Prostate gland (tissue), 2 donors: ENCODE measurements at regions not wholly inside any gene's neighbourhood (a gene's known extent, or its start where the extent isn't known, plus 50 kb on each side); places are given as distances from the start of the nearest gene placed in this dataset.

Experiments used
- POLR2A ChIP-seq: fragments of 450-650 bp; IDR thresholded peaks from one replicate; pipeline ENCODE4 v1.6.1; 2016; ENCODE audit warnings: antibody characterized with exemption, mild to moderate bottlenecking
- POLR2AphosphoS5 ChIP-seq: sonication (generic); formaldehyde crosslinking; IDR thresholded peaks from one replicate; pipeline ENCODE4 v1.6.1; 2017; ENCODE audit warnings: antibody characterized with exemption
- TF ChIP-seq, protein P1 (sequence below), 4 experiments: fragments of 200-600 bp in 2 of 4; fragments of 450-650 bp in 2 of 4; sonication (generic) in 2 of 4; IDR thresholded peaks; 1 replicate in 3 of 4; 2 replicates in 1 of 4; pipeline ENCODE4 v1.5.1; 2016 to 2019; ENCODE audit warnings: antibody characterized with exemption in 4 of 4, mild to moderate bottlenecking in 2 of 4, moderate library complexity in 2 of 4

GRCh38 chr12:14310866-14311265, 54.6 kb upstream of the ATF7IP start:
- no peak for TF ChIP-seq POLR2A
- TF ChIP-seq, protein P1, sequence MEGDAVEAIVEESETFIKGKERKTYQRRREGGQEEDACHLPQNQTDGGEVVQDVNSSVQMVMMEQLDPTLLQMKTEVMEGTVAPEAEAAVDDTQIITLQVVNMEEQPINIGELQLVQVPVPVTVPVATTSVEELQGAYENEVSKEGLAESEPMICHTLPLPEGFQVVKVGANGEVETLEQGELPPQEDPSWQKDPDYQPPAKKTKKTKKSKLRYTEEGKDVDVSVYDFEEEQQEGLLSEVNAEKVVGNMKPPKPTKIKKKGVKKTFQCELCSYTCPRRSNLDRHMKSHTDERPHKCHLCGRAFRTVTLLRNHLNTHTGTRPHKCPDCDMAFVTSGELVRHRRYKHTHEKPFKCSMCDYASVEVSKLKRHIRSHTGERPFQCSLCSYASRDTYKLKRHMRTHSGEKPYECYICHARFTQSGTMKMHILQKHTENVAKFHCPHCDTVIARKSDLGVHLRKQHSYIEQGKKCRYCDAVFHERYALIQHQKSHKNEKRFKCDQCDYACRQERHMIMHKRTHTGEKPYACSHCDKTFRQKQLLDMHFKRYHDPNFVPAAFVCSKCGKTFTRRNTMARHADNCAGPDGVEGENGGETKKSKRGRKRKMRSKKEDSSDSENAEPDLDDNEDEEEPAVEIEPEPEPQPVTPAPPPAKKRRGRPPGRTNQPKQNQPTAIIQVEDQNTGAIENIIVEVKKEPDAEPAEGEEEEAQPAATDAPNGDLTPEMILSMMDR (IDR thresholded peaks at IDR 0.05), result no peak
- TF ChIP-seq POLR2AphosphoS5, result no peak
